Epidermal melanocyte (primary cell): ENCODE measurements at regions not wholly inside any gene's neighbourhood (a gene's known extent, or its start where the extent isn't known, plus 50 kb on each side); places are given as distances from the start of the nearest gene placed in this dataset.
"Not testable (repeated sequence)": the region's sequence is repeated elsewhere in the genome, so short reads cannot be mapped to it uniquely, and the experiment has no call there.

Source experiments
- DNase-seq: peaks from one replicate; pipeline ENCODE4 v3.0.0; 2011; ENCODE audit warnings: low spot score; ENCODE audit not compliant: insufficient read length

DNA sequence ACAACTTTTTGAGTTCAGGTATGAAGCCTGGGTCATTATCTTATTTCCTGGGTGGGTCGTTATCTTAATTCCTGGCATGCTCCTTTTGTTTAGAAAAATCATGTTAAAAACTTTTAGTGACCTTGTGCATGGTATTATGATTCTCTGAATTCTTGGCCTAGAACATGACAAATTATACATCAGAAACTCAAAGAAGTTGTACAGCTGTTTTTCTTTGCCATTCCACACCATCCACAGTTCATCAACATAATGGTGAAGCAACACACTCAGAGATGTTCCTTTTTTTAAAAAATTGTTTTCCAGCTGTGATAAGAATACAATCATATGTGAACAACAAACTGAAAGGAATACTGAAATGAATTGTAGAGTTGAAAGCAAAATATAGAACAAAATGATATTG is 149.2 kb upstream of the SEMA3D start:
- no peak for DNase-seq

DNA sequence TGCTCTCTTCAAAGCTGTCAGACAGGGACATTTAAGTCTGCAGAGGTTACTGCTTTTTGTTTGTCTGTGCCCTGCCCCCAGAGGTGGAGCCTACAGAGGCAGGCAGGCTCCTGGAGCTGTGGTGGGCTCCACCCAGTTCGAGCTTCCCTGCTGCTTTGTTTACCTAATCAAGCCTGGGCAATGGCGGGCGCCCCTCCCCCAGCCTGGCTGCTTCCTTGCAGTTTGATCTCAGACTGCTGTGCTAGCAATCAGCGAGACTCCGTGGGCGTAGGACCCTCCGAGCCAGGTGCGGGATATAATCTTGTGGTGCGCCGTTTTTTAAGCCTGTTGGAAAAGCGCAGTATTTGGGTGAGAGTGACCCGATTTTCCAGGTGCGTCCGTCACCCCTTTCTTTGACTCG is 148.3 kb upstream of the SEMA3D start:
- not testable (repeated sequence) for DNase-seq

DNA sequence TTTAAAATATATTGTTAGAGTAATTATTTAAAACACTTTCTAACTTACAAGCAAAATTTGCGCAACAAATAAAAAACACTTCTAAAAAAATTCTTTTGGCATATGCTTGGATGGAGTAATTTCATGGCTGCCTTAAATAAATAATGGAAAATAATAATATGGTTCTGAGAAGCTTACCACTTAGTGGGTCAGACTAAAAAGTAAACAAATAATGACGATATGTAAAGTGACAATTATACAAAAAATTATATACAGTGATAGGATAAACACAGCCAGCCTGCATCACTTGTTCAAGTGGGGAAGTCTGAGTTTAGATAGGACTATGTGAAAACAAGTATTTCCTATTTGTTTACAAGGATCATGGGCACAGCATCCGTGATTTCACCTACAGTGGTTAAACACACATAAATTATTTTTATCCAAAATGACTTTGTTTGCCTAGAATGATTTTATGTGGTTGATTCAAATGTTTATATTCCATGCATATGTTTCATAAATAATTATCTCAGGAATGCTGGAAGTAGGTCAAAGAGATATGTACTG is 141.7 kb upstream of the SEMA3D start:
- no peak for DNase-seq

DNA sequence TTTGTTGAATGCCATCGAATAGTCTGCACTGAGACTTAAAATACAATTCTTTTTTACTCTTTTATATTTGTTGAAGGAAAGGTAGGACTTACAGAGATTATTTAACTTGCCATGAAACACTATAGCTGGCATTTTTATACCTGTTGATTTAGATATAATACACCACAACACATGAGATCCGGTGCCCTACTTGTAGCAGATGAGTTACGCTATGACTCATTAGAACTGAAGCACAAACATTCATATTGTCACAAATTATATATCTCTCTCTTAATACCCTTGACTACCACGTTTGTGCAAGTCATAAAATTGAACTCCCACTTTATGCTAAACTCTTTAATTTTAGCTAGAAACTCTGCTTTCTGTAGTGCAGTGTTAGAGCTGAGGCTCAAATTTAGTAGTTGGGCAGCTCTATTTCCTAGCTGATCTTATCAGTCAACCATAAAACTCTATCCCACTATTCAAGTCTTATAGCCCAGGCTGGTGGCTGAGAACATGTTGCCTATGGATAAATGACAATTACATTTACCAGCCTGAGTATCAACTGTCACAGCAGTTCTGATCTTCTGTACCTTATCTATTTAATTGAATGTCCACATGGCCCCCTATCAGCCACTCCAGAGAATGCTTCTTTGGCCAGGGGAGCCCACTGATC is 137.4 kb upstream of the SEMA3D start:
- DNase-seq = no peak

DNA sequence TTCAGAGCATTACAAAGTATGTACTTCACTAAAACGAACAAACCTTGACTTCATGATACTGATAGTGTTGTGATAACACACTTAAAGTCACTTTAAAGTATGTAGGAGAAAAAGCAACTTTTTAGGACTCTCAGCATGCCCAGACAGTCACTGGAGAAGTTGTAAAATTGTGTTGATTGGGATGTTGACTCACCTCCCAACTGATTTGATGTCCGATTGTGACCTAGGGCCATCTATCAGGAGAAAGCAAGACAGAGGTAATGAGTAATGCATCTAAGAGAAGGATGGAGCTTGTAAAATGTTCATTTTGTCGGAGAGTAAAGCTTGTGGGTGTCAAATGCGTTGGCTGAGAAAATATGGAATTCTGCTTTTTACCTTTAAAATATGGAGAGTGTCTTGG is 135.4 kb upstream of the SEMA3D start:
- DNase-seq = no peak

DNA sequence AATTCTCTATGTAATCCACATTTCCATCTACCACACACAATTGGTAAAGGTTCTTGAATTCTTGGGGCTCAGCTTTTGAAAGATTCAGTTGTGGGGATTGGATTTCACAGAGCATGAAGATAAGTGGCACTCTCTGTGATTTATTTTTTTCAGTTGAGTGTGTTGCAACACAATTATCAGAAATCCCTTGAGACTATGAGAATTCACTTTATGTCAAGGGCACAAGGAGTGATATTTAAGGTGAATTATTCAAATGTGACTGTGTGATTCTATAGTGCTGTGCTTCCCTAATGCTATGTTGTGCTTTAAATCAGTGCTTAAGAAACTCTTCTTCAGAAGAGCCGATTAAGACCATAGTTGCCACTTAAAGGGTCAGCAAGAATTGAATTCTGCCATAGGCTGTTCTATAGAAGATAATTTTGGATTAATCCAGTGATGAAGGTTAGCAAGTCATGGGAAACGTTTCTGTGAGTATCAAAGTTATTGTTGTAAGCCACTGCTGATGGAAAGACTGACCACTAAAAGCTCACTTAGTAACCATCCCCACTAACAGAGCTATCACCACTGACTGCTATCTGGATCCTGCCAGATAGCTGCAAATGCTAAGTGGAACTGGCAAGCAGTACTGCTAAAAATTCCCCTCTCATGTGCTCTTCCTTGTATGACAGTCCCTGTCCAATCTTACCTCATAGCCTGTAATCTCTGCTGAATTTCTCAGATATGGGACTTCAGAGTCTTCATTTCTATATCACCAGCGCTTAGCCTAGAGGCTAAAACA is 134.0 kb upstream of the SEMA3D start:
- DNase-seq = no peak

DNA sequence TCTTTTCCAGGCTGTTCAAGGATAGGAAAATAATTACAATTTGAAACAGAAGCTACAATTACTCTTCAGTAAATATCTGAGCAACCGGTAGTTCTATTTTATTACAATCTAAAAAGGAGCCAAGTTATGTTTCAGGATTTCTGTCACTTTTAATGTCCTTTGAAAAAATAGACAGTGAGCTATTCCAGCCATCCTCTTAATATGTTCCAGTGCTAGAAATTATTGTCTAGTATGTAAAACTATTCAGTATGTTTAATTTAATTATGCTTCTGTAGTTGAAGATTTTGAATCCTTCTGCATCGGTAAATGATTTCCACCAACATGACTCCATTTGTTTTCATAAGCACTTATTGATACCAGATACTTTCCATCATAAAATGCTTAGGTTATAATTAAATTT is 129.6 kb upstream of the SEMA3D start:
- DNase-seq = no peak

DNA sequence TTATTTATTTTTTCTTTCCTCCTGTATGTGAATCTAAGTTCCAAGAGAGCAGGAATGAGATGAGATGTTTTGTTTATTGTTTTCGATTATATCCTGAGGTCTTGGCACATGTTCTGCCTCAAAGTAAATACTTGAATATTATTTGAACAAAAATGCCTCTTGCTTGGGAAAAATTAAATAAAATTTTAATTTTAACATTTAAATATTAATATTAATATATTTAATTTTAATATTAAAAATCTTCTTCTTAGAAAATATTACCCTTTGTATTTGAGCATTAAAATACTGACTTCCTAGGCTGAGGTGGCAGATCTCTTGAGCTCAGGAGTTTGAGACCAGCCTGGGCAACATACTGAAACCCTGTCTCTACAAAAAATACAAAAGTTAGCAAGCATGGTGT is 123.4 kb upstream of the SEMA3D start:
- DNase-seq = no peak

DNA sequence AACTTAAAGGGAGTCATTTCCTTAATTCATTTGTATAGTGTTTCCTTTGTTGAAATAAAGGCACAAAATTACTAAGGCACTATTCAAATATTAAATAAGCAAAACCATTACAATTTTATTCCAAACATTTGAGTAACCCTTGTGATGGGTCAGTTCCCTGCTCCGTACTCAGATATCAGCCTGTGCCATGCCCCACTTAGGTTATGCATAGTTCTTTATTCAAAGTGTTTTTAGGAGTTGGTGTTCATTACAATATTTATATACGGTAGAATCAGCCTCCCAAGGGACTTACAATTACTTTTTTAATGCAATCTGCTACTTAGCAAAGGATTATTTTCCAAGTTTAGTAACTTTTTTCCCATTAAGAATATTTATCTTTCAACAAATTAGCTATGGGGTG is 119.3 kb upstream of the SEMA3D start:
- DNase-seq = no peak

DNA sequence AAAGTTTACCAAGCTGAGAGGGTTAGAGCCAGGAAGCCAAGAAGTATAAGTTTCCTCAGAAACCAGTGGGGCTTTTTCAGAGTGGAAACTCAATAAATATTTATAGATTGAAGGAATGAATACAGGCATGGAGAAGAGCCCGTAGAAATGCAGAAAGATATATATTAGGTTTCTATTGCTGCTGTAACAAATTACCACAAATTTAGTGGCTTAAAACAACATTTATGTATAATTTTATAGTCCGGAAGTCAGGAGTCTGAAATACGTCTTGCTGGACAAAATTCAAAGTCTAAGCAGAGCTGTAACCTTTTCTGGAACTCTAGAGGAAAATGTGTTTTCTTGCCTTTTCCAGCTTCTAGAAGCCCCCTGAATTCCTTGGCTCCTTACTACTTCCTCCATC is 107.3 kb upstream of the SEMA3D start:
- DNase-seq = no peak

DNA sequence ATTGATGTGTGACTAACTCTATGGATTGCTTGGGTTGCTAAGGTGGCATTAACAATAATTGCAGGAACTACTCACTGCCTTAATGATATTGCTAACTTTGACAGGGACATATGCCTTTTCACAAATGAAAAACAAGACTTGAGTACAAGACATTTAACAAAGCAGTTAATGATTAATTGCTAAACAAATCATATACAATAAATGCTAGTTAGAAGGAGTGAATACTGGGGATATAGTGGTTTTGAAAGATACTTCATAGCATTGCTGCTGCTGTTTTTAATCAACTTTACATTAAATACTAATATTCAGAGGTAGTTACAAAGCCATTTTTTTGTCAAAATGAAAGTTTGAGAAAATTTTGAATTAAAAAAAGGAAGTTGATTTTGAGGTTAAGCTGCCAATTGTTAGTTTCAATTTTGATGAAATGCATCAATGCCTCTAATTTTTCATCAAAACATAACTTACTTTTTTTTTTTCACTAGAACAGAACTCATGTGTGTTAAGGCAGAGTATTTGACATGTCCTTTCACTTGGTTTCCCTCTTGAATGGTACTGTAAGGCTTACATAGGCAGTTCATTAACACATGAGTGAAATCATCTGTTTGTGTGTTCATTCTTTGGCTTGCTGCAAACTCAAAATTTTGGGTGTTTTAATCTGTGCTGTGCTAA is 106.2 kb upstream of the SEMA3D start:
- DNase-seq = no peak

DNA sequence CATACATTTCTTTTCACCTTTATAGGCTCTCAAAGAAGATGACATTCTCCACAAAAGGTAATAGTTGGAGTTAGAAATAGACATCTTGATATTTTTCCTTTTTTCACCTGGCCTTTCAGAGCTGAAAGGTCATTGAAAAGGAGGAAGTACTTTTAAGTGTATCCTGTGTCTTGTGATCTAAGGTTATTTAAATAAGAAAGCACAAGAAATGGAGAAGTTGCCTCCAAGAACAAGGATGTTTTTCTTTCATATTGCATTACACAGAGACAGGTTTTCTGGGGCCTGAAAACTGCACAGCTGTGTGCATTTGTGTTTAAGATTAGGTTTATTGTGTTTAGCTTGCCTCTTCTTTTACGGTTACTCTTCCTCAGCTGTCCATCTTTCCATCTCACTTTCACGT is 103.4 kb upstream of the SEMA3D start:
- DNase-seq = no peak

DNA sequence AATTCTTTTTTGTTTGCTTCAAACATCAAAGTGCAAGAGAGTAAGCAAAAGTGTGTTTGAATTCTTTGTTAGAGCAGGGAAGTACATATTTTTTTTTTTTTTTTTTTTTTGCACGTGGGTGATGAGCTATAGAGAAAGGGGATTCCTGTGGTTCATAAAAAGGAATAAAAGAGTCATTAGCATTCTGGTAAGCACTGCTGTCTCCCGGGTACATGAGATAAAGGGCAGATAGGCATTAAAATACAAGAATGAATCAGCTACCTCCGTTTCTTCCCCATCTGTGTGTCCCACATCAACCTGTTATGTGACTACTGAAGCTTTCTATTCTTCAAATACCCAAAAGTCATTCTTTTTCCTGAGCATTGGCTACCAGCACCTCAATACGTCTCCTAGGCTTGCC is 102.4 kb upstream of the SEMA3D start:
- DNase-seq = no peak

DNA sequence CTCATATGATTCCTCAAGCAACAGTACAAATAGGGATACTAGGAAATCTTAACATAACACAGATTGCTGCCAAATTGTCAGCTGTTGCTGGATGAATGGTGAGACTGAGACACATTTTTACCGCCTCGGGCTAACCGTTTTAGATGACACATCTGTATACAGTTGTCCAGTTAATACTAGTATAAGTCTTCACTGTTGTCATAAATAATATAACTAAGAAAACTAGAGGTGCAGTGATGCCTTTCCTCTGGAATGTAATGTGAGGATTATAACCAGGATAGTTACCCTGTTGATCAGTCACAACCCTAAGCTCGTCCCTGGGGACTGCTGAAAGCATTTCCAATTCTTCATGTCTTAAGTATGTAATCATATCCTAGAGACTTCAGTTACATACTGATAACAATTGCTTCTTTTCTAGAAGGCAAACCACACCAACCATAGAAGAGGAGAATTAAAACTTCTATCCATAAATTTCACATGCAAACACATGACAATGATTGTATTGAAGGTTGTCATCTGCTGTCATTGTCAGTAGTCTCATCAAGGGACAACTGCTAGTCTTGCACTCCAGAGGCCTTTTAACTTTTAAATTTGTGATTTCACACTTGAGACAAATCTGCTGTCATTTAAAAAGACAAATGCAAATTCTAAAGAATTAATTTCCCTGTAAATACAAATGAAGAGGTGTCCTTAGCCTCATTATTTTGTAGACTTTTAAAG is 100.4 kb upstream of the SEMA3D start:
- DNase-seq = no peak

DNA sequence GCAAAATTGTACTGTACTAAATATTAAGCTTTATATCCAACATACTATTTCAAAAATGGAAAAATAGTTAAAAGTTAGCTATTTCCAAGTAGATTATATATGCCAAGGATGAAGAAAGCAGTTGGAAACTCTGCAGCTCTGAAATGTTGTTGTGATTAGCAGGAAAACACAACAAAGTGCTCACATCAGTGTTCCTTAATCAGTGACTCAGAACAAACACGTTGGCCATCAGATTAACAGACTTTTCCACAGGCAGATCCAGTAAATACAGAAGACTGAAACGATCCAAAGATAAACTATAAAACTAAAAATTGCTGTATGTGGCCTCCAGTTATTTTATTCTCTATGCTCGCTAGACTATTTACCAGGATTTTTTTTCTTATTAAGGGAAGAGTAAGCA is 99.6 kb upstream of the SEMA3D start:
- no peak for DNase-seq

DNA sequence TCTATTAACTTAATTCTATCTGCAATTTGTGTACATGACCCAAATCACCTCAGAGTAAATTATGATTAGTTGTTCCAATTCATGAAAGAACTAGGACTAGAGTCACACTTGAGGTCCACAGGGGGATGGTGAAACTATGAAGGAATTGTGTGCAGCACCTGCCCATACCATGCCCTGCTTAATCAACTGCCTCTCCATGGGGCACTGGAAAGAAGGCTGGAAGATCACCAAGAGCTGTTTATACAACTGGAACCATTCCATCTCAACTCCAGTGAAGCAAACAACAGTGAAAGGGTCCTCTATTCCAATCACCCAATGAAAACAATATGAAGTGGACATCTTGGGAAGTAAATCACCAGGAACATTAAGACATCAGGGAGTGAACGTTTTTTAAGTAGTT is 98.7 kb upstream of the SEMA3D start:
- DNase-seq = no peak

DNA sequence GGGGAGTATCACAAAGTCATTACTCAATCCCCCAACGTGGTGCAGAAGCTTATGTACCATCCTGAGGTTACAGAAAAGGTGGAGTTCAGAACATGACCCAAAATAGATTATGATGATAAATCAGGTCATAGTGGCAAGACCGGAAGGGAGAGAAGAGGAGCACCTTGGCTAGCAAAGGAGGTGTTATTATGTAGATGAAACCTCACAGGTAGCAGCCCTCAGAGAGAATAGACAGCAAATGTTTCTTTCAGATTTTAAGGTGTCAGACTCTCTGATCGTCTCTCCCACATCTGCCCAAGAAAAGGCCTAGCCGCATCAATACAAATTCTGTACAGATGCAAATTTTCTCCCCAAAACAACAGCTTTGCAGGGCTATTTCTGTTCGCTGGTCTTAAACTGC is 88.3 kb upstream of the SEMA3D start:
- DNase-seq = no peak

DNA sequence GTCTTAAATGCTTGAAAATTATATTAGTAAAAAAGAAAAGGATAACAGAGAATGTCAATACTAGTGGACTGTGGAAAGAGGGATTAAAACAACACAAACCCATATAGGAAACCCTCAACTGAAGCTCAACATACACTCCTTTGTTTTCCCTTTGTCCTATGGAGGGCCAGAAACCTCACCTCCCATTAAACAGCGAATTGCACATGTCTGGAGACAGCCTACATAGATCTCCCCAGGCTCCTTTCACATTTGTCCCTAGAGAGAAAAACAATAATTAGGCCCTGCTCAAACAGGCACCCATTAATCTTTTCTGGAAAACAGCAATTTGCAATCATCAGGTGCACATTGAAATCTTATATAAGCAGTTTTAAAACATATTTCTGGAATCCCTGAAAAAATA is 87.6 kb upstream of the SEMA3D start:
- no peak for DNase-seq

DNA sequence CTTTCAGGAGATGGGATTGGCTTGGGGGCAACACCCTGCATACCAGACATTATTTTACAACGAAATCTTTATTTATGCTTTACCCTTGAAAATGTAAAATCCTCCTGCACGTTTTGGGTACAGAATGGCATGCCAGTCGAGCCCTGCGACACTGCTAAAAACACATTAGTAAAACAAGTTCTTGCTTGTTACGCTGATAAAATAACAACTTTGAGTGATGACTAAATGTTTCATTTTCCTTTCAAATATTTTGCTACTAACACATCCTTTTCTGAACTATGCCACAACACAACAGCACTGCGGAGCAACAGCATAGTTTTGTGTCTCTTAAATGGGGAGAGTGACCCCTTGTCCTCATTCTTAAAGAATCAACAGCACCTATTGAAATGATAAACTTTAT is 76.0 kb upstream of the SEMA3D start:
- no peak for DNase-seq

DNA sequence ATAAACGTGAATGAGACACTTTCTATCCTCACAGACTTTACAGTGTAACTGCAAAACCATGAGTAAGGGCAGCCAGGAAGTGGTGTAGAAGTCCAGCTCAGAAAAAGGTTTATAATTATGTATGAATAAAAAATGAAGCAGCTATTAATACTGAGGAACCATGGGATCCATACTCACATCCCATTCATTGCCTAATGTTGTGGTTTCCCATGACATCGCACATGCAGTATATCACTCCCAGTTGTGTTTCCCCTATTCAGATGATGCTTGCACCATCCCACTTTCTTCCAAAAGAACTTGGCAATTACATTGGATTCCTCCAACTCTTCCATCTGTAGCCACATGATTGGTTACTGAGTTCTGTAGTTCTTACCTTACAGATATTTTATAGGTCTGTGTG is 74.5 kb upstream of the SEMA3D start:
- DNase-seq = no peak

DNA sequence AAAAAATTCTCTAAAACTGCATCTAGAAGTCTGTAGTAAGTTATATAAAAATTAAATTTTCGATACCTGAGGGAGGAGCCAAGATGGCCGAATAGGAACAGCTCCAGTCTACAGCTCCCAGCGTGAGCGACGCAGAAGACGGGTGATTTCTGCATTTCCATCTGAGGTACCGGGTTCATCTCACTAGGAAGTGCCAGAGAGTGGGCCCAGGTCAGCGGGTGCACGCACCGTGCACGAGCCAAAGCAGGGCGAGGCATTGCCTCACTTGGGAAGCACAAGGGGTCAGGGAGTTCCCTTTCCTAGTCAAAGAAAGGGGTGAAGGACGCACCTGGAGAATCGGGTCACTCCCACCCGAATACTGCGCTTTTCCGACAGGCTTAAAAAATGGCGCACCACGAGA is 62.9 kb upstream of the SEMA3D start:
- DNase-seq = not testable (repeated sequence)

DNA sequence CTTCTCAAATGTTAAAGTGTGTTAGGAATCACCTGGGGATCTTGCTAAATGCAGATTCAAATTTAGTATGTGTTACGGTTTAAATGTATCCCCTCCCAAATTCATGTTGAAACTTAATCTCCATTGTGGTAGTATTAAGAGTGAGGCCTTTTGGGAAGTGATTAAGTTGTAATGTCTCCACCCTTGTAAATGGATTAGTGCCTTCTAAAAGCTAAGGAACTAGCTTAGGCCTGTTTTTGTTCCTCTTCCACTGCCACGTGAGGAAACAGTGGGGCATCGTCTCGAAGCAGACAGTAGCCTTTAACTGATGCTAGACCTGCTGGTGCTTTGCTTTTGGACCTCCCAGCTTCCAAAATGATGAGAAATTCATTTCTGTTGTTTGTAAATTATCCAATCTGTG is 52.3 kb upstream of the SEMA3D start:
- no peak for DNase-seq
